ENCODE measurements at regions not wholly inside any gene's neighbourhood (a gene's known extent, or its start where the extent isn't known, plus 50 kb on each side); places are given as distances from the start of the nearest gene placed in this dataset.
A peak's percentile ranks its signal among the peaks of the same experiment; 100 is the strongest.

GRCh38 chr9:1658661-1659362, 356.3 kb upstream of the SMARCA2 start:
- 14% methylated on average over 4 of the region's 4 CpGs for WGBS (ENCODE audit: missing lambda C conversion rate)
- DNase-seq (ENCODE audit: low read depth in 1 of 2, low spot score in 1 of 2) = no peak
- Histone ChIP-seq H3K27ac (no peak overlapping the region), H3K4me2 (no peak overlapping the region), H3K9me3 (no peaks in the 10 kb centered on the region), H3K4me3 (no peak overlapping the region), H3K4me1 (no peaks in the 10 kb centered on the region)
- no peak for ATAC-seq
- POLR2A ChIA-PET = no interaction called here
- CTCF ChIA-PET = interaction anchor here (1.0 kb wide), 1 partner anchor 58 kb away, joined by 3 read pairs; no protein-coding TSS in a partner anchor
- no peak for TF ChIP-seq CBX8 (IDR thresholded peaks at IDR 0.05)
- TF ChIP-seq ZSCAN20 (CRISPR knock-in tag; IDR thresholded peaks at IDR 0.05) = no peak
- TF ChIP-seq ATOH8 (CRISPR knock-in tag; IDR thresholded peaks at IDR 0.05; ENCODE audit: low read depth) = no peak
- FAIRE-seq = no peak

DNA sequence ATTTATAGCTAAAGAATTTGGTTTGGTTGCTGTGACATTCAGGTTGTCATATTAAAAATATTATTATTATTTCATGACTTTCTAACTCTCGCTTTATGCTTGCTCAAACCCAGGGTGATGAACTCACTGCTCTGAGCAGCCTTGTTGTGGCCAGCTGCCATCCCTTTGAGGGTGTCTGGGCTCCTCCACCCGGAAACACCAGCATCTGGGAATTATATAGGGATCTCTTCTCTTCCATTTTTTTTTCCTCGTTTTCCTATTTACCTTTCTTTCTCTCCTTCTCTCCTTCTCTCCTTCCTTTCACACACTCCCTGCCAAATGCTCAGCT, 355.8 kb upstream of the SMARCA2 start:
- no peak overlapping the region for H3K4me3 ChIP-seq
- H3K27ac ChIP-seq = no peak overlapping the region
- CTCF ChIA-PET = interaction anchor here (1.0 kb wide), 1 partner anchor 58 kb away, joined by 3 read pairs; no protein-coding TSS in a partner anchor
- no peak overlapping the region for H3K4me2 ChIP-seq
- DNase-seq (ENCODE audit: low read depth in 1 of 2, low spot score in 1 of 2) (no peak), ATAC-seq (no peak), FAIRE-seq (no peak)
- TF ChIP-seq, protein P1, sequence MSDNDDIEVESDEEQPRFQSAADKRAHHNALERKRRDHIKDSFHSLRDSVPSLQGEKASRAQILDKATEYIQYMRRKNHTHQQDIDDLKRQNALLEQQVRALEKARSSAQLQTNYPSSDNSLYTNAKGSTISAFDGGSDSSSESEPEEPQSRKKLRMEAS (IDR thresholded peaks at IDR 0.05) = no peak
- TF ChIP-seq JUNB (IDR thresholded peaks at IDR 0.05) (no peak), JUN (IDR thresholded peaks at IDR 0.05) (no peak), RARB (CRISPR knock-in tag; IDR thresholded peaks at IDR 0.05) (no peak), TFCP2L1 (CRISPR knock-in tag; IDR thresholded peaks at IDR 0.05) (no peak), SREBF2 (IDR thresholded peaks at IDR 0.05) (no peak), GATA3 (IDR thresholded peaks at IDR 0.05; ENCODE audit: borderline replicate concordance) (no peak), TP53 (CRISPR knock-in tag; IDR thresholded peaks at IDR 0.05) (no peak), RCOR1 (IDR thresholded peaks at IDR 0.05; ENCODE audit: low read depth, low read length) (no peak)
- POLR2A ChIA-PET = no interaction called here
- H3K4me1 ChIP-seq = no peaks in the 10 kb centered on the region
- no peaks in the 10 kb centered on the region for H3K9me3 ChIP-seq
- WGBS (ENCODE audit: missing lambda C conversion rate) = 19% methylated on average over 3 of the region's 3 CpGs

GRCh38 chr9:1668441-1668840, 346.7 kb upstream of the SMARCA2 start:
- 3% methylated on average over 1 of the region's 1 CpG for WGBS (ENCODE audit: missing lambda C conversion rate)
- POLR2A ChIA-PET = no interaction called here
- TF ChIP-seq RCOR1 (IDR thresholded peaks at IDR 0.05; ENCODE audit: low read depth, low read length) (no peak), HDAC2 (IDR thresholded peaks at IDR 0.05) (no peak), JUNB (IDR thresholded peaks at IDR 0.05) (no peak), ZC3H11A (IDR thresholded peaks at IDR 0.05) (no peak), ATOH8 (CRISPR knock-in tag; IDR thresholded peaks at IDR 0.05; ENCODE audit: low read depth) (no peak), CBX8 (IDR thresholded peaks at IDR 0.05) (no peak), NFE2L2 (conservative IDR thresholded peaks at IDR 0.05; ENCODE audit: low read length) (no peak), HOXB13 (CRISPR knock-in tag; IDR thresholded peaks at IDR 0.05; ENCODE audit: low read depth) (no peak), MAZ (IDR thresholded peaks at IDR 0.05; ENCODE audit: borderline replicate concordance, low read depth, low read length) (no peak)
- no peaks in the 10 kb centered on the region for H3K4me1 ChIP-seq
- CTCF ChIA-PET = no interaction called here
- H3K4me2 ChIP-seq = no peak overlapping the region
- H3K9me3 ChIP-seq = no peaks in the 10 kb centered on the region
- DNase-seq (ENCODE audit: low read depth in 1 of 2, low spot score in 1 of 2) = no peak
- no peak overlapping the region for H3K27ac ChIP-seq
- no peak overlapping the region for H3K4me3 ChIP-seq
- no peak for FAIRE-seq
- no peak for ATAC-seq

DNA sequence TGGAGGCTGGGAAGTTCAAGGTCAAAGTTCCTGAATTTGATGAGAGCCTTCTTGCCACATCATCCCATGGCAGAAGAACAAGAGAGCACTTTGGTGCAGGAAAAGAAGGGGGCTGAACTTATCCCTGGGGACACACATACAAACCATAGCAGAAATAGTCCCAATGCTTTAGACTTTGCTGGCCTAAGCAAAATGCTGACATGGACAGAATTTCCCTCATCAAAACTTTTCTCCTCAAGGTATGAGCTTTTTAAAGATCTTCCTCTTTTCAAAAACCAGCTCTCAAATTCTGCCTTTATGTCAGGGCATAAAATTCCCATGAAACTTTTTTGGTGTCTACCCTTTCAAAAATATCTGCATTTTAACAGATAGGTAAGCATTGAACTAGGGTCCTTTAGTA, 341.8 kb upstream of the SMARCA2 start:
- no peak for DNase-seq (ENCODE audit: low read depth in 1 of 2, low spot score in 1 of 2)
- no peaks in the 10 kb centered on the region; the same call in 2 of the 3 replicates for H3K9me3 ChIP-seq
- POLR2A ChIA-PET = interaction anchor here (0.6 kb wide), 1 partner anchor 272 kb away, joined by 4 read pairs; no protein-coding TSS in a partner anchor
- TF ChIP-seq MYC (IDR thresholded peaks at IDR 0.05; ENCODE audit: borderline replicate concordance, low read length) (no peak), KDM5A (IDR thresholded peaks at IDR 0.05) (no peak), MAFK (IDR thresholded peaks at IDR 0.05; ENCODE audit: partially characterized antibody) (peak; percentile 81)
- no peak overlapping the region for H3K4me2 ChIP-seq
- ATAC-seq = no peak
- no peak overlapping the region for H3K27ac ChIP-seq
- FAIRE-seq = no peak
- no peak overlapping the region for H3K4me3 ChIP-seq
- CTCF ChIA-PET = no interaction called here
- H3K4me1 ChIP-seq = no peaks in the 10 kb centered on the region

All from A549 (cell line).